Erythroblast (primary cell): ENCODE measurements at regions not wholly inside any gene's neighbourhood (a gene's known extent, or its start where the extent isn't known, plus 50 kb on each side); places are given as distances from the start of the nearest gene placed in this dataset.

ENCODE experiments used
- DNase-seq, 2 experiments: peaks; one replicate each; lab custom pipeline; 2025; lab: John Stamatoyannopoulos, UW
- GATA1 ChIP-seq: IDR thresholded peaks from 2 replicates; pipeline ENCODE4 v1.6.1; 2011; ENCODE audit warnings: low read depth, mild to moderate bottlenecking, control low read depth, low read length, moderate library complexity
- POLR2A ChIP-seq: IDR thresholded peaks from 2 replicates; pipeline ENCODE4 v1.6.1; 2011; ENCODE audit warnings: mild to moderate bottlenecking, low read length

- TF ChIP-seq POLR2A (no peak), GATA1 (no peak)
Measured at GRCh38 chr20:40966516-40967185, 62.0 kb upstream of the TOP1 start.

GRCh38 chr20:40967700-40968099, 60.9 kb upstream of the TOP1 start:
- TF ChIP-seq POLR2A: no peak
- TF ChIP-seq GATA1: no peak

More at GRCh38 chr20:40966516-40967185, 62.0 kb upstream of the TOP1 start:
- no peak for DNase-seq

GRCh38 chr20:40968816-40969562, 59.6 kb upstream of the TOP1 start:
- peak; percentile 75 to 88 for DNase-seq

More at GRCh38 chr20:40967700-40968099, 60.9 kb upstream of the TOP1 start:
- no peak for DNase-seq

- TF ChIP-seq POLR2A (no peak), GATA1 (no peak)
- no peak for DNase-seq
Measured at GRCh38 chr20:40970218-40970617, 58.4 kb upstream of the TOP1 start.

- no peak for DNase-seq
- TF ChIP-seq POLR2A: no peak
- TF ChIP-seq GATA1: no peak
Measured at GRCh38 chr20:40977218-40977617, 51.4 kb upstream of the TOP1 start.

GRCh38 chr20:40978761-40979160, 49.9 kb upstream of the TOP1 start:
- no peak for DNase-seq
- TF ChIP-seq POLR2A: no peak
- TF ChIP-seq GATA1: no peak
